NB4 (cell line): ENCODE measurements at regions not wholly inside any gene's neighbourhood (a gene's known extent, or its start where the extent isn't known, plus 50 kb on each side); places are given as distances from the start of the nearest gene placed in this dataset.

ENCODE experiments used
- CTCF ChIP-seq: IDR thresholded peaks from one replicate; pipeline ENCODE4 v1.5.1; 2012; ENCODE audit warnings: low read depth, low read length
- MAX ChIP-seq: IDR thresholded peaks from 2 replicates; pipeline ENCODE4 v1.6.1; 2011; ENCODE audit warnings: low read depth, low read length
- MYC ChIP-seq: IDR thresholded peaks from 2 replicates; pipeline ENCODE4 v1.6.1; 2011; ENCODE audit warnings: low read depth, low read length
- POLR2A ChIP-seq: IDR thresholded peaks from 2 replicates; pipeline ENCODE4 v1.6.1; 2011; ENCODE audit warnings: mild to moderate bottlenecking; ENCODE audit not compliant: insufficient read length; ENCODE audit errors: extremely low read depth

- TF ChIP-seq CTCF (no peak), MAX (no peak), POLR2A (no peak), MYC (no peak)
Observed at GRCh38 chr4:107255596-107255995, 219.5 kb upstream of the DKK2 start.
